Aorta (tissue), 5 donors: ENCODE measurements at regions not wholly inside any gene's neighbourhood (a gene's known extent, or its start where the extent isn't known, plus 50 kb on each side); places are given as distances from the start of the nearest gene placed in this dataset.
A peak's percentile ranks its signal among the peaks of the same experiment; 100 is the strongest.

Experiments used
- ATAC-seq: fragments of 200-7000 bp; cut with Tn5 transposase; one replicate; pipeline ENCODE4 v1.9.1; 2022; ENCODE audit warnings: moderate library complexity; ENCODE audit not compliant: low FRiP score
- DNase-seq, 2 donors: peaks; one replicate each; pipeline ENCODE4 v3.0.0-alpha.2; 2020
- H3K27ac ChIP-seq, 2 donors: one replicate each; pipeline ENCODE4 v1.5.1; 2013; ENCODE audit warnings: low read length in 2 of 2, mild to moderate bottlenecking in 2 of 2, moderate library complexity in 2 of 2, control low read depth in 1 of 2, inconsistent platforms in 1 of 2, low read depth in 1 of 2
- H3K27me3 ChIP-seq, 2 donors: one replicate each; pipeline ENCODE4 v1.6.1; 2013; ENCODE audit warnings: control low read depth in 1 of 2, low read length in 1 of 2, mild to moderate bottlenecking in 1 of 2, moderate library complexity in 1 of 2; ENCODE audit not compliant: insufficient read depth in 2 of 2, control insufficient read depth in 1 of 2
- H3K36me3 ChIP-seq, 2 donors: one replicate each; pipeline ENCODE4 v1.6.1; 2013; ENCODE audit warnings: control low read depth in 1 of 2, low read length in 1 of 2, mild to moderate bottlenecking in 1 of 2; ENCODE audit not compliant: insufficient read depth in 2 of 2, control insufficient read depth in 1 of 2
- H3K4me1 ChIP-seq, 2 donors: one replicate each; pipeline ENCODE4 v1.6.1; 2013; ENCODE audit warnings: low read length in 2 of 2, control low read depth in 1 of 2, mild to moderate bottlenecking in 1 of 2, moderate library complexity in 1 of 2; ENCODE audit not compliant: insufficient read depth in 2 of 2, control insufficient read depth in 1 of 2
- H3K4me3 ChIP-seq, 2 donors: one replicate each; pipeline ENCODE4 v1.5.1; 2013; ENCODE audit warnings: low read length in 2 of 2, control low read depth in 1 of 2, mild to moderate bottlenecking in 1 of 2
- H3K9me3 ChIP-seq: one replicate; pipeline ENCODE4 v1.6.1; 2013; ENCODE audit warnings: mild to moderate bottlenecking, low read length; ENCODE audit not compliant: control insufficient read depth
- WGBS, 2 donors: extraction: QIAGEN DNeasy Blood & Tissue Kit; methylation state at CpG; one replicate each; pipeline ENCODE4 v1.1.7; 2013; 5-methylcytosine and 5-hydroxymethylcytosine counted together
- intact Hi-C, 2 donors: fragments of 100-400 bp; cut with DNase I; formaldehyde crosslinking; loops; one replicate each; pipeline versions ENCODE4 v1.14.2 to v1.15.0; 2022
- donor health status: healthy with polysubstance abuse.
- donor health status: Bipolar disorder and iron deficiency.
- donor health status: DM: no; HTN: no; CAD: no.
- donor health status: DM: no; HTN: no; CAD: no.
- donor health status: DM: yes; HTN: yes; CAD: no.

GRCh38 chr19:30785458-30786137 is 413.4 kb downstream of the ZNF536 start:
- H3K36me3 ChIP-seq, result no peaks in the 10 kb centered on the region
- H3K9me3 ChIP-seq, result no peaks in the 10 kb centered on the region
- ATAC-seq (no peak), DNase-seq (no peak)
- no peak overlapping the region for H3K27ac ChIP-seq
- intact Hi-C loops, result no loop called here
- H3K4me1 ChIP-seq, result no peaks in the 10 kb centered on the region
- H3K27me3 ChIP-seq, result no peaks in the 10 kb centered on the region
- WGBS, 2 donors, result 70 to 72% methylated on average over 5 of the region's 5 CpGs
- no peak overlapping the region for H3K4me3 ChIP-seq

GRCh38 chr19:30784850-30785457 is 412.8 kb downstream of the ZNF536 start:
- DNase-seq (peak in 1 of 2 donors; percentile 60), ATAC-seq (no peak)
- H3K27me3 ChIP-seq, result no peaks in the 10 kb centered on the region
- no peaks in the 10 kb centered on the region for H3K9me3 ChIP-seq
- intact Hi-C loops, result no loop called here
- WGBS, 2 donors, result 66% methylated on average over 12 of the region's 12 CpGs
- H3K4me3 ChIP-seq, result no peak overlapping the region
- H3K4me1 ChIP-seq, result no peaks in the 10 kb centered on the region
- no peak overlapping the region for H3K27ac ChIP-seq
- H3K36me3 ChIP-seq, result no peaks in the 10 kb centered on the region

GRCh38 chr19:30783936-30784335 is 411.8 kb downstream of the ZNF536 start:
- no peak for ATAC-seq
- H3K27ac ChIP-seq, result no peak overlapping the region
- intact Hi-C loops, result no loop called here

GRCh38 chr19:30783212-30783611 is 411.0 kb downstream of the ZNF536 start:
- ATAC-seq, result no peak

More at GRCh38 chr19:30783936-30784335, 411.8 kb downstream of the ZNF536 start:
- no peak for DNase-seq
- no peaks in the 10 kb centered on the region for H3K27me3 ChIP-seq
- no peak overlapping the region for H3K4me3 ChIP-seq
- 78 to 86% methylated on average over 9 of the region's 9 CpGs for WGBS, 2 donors
- H3K9me3 ChIP-seq, result no peaks in the 10 kb centered on the region
- H3K4me1 ChIP-seq, result no peaks in the 10 kb centered on the region
- H3K36me3 ChIP-seq, result no peaks in the 10 kb centered on the region

GRCh38 chr19:30781519-30781918 is 409.3 kb downstream of the ZNF536 start:
- Histone ChIP-seq H3K4me1 (no peaks in the 10 kb centered on the region), H3K9me3 (no peaks in the 10 kb centered on the region), H3K4me3 (no peak overlapping the region), H3K27me3 (no peaks in the 10 kb centered on the region), H3K36me3 (no peaks in the 10 kb centered on the region), H3K27ac (no peak overlapping the region)
- DNase-seq (no peak), ATAC-seq (no peak)
- 44 to 64% methylated on average over 10 of the region's 10 CpGs for WGBS, 2 donors
- intact Hi-C loops, result no loop called here

More at GRCh38 chr19:30783212-30783611, 411.0 kb downstream of the ZNF536 start:
- Histone ChIP-seq H3K4me1 (no peaks in the 10 kb centered on the region), H3K27me3 (no peaks in the 10 kb centered on the region), H3K4me3 (no peak overlapping the region), H3K36me3 (no peaks in the 10 kb centered on the region), H3K9me3 (no peaks in the 10 kb centered on the region), H3K27ac (no peak overlapping the region)
- no peak for DNase-seq
- intact Hi-C loops, result no loop called here
- WGBS, 2 donors, result 81% methylated on average over 3 of the region's 3 CpGs

- Histone ChIP-seq H3K4me1 (no peaks in the 10 kb centered on the region), H3K4me3 (no peak overlapping the region), H3K27me3 (no peaks in the 10 kb centered on the region), H3K36me3 (no peaks in the 10 kb centered on the region), H3K27ac (no peak overlapping the region), H3K9me3 (no peaks in the 10 kb centered on the region)
- ATAC-seq, result no peak
- no peak for DNase-seq
- intact Hi-C loops, result no loop called here
- WGBS, 2 donors, result 84 to 91% methylated on average over 2 of the region's 2 CpGs
These were observed 408.9 kb downstream of the ZNF536 start for GRCh38 chr19:30781047-30781446.

GRCh38 chr19:30780456-30780855 is 408.3 kb downstream of the ZNF536 start:
- Histone ChIP-seq H3K36me3 (no peaks in the 10 kb centered on the region), H3K9me3 (no peaks in the 10 kb centered on the region), H3K4me1 (no peaks in the 10 kb centered on the region), H3K4me3 (no peak overlapping the region), H3K27ac (no peak overlapping the region), H3K27me3 (no peaks in the 10 kb centered on the region)
- no peak for ATAC-seq
- intact Hi-C loops, result no loop called here
- DNase-seq, result no peak
- 71 to 74% methylated on average over 2 of the region's 2 CpGs for WGBS, 2 donors

GRCh38 chr19:30780032-30780431 is 407.8 kb downstream of the ZNF536 start:
- no peak overlapping the region for H3K4me3 ChIP-seq
- intact Hi-C loops, result no loop called here
- 21 to 32% methylated on average over 6 of the region's 6 CpGs for WGBS, 2 donors
- ATAC-seq (no peak), DNase-seq (no peak)
- H3K27me3 ChIP-seq, result no peaks in the 10 kb centered on the region
- H3K4me1 ChIP-seq, result no peaks in the 10 kb centered on the region
- no peaks in the 10 kb centered on the region for H3K9me3 ChIP-seq
- no peak overlapping the region for H3K27ac ChIP-seq
- no peaks in the 10 kb centered on the region for H3K36me3 ChIP-seq
